PC-3 (cell line): ENCODE measurements at regions not wholly inside any gene's neighbourhood (a gene's known extent, or its start where the extent isn't known, plus 50 kb on each side); places are given as distances from the start of the nearest gene placed in this dataset.
"Not testable (repeated sequence)": the region's sequence is repeated elsewhere in the genome, so short reads cannot be mapped to it uniquely, and the experiment has no call there.

ENCODE experiments used
- EZH2 ChIP-seq: fragments of 300-600 bp; sonication (generic); IDR thresholded peaks from one replicate; pipeline ENCODE4 v1.6.1; 2017; ENCODE audit warnings: antibody characterized with exemption, mild to moderate bottlenecking, low read length; ENCODE audit not compliant: unreplicated experiment
- EZH2phosphoT487 ChIP-seq: fragments of 300-600 bp; sonication (generic); IDR thresholded peaks from 2 replicates; pipeline ENCODE4 v1.6.1; 2018; ENCODE audit warnings: mild to moderate bottlenecking, antibody characterized with exemption, low read length, borderline replicate concordance
- TF ChIP-seq, protein P1 (sequence below): fragments of 300-600 bp; sonication (generic); conservative IDR thresholded peaks from 2 replicates; pipeline ENCODE4 v1.5.1; 2017; ENCODE audit warnings: antibody characterized with exemption, low read depth, mild to moderate bottlenecking, low read length

DNA sequence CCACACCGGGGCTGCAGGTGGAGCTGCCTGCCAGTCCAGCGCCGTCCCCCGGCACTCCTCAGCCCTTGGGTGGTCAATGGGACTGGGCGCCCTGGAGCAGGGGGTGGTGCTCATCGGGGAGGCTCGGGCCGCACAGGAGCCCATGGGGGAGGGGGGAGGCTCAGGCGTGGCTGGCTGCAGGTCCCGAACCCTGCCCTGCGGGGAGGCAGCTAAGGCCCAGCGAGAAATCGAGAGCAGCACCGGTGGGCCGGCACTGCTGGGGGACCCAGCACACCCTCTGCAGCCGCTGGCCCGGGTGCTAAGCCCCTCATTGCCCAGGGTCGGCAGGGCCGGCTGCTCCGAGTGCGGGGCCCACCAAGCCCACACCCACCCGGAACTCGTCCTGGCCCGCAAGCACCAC lies 145.9 kb upstream of the NRP1 start:
- TF ChIP-seq EZH2phosphoT487, EZH2: not testable (repeated sequence)
- TF ChIP-seq, protein P1, sequence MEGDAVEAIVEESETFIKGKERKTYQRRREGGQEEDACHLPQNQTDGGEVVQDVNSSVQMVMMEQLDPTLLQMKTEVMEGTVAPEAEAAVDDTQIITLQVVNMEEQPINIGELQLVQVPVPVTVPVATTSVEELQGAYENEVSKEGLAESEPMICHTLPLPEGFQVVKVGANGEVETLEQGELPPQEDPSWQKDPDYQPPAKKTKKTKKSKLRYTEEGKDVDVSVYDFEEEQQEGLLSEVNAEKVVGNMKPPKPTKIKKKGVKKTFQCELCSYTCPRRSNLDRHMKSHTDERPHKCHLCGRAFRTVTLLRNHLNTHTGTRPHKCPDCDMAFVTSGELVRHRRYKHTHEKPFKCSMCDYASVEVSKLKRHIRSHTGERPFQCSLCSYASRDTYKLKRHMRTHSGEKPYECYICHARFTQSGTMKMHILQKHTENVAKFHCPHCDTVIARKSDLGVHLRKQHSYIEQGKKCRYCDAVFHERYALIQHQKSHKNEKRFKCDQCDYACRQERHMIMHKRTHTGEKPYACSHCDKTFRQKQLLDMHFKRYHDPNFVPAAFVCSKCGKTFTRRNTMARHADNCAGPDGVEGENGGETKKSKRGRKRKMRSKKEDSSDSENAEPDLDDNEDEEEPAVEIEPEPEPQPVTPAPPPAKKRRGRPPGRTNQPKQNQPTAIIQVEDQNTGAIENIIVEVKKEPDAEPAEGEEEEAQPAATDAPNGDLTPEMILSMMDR: not testable (repeated sequence)
